ENCODE measurements at regions not wholly inside any gene's neighbourhood (a gene's known extent, or its start where the extent isn't known, plus 50 kb on each side); places are given as distances from the start of the nearest gene placed in this dataset.

- no peak overlapping the region for H3K4me2 ChIP-seq (ENCODE audit: low read length)
- intact Hi-C loops (cut with micrococcal nuclease) = loop anchor here (2.0 kb wide), 1 partner anchor 161 kb away; no protein-coding TSS in a partner anchor
- H4K20me1 ChIP-seq (ENCODE audit: low read length) = no peaks in the 10 kb centered on the region
- H3K9me3 ChIP-seq (ENCODE audit: low read length) = no peaks in the 10 kb centered on the region
- DNase-seq (no peak), ATAC-seq (peak; percentile 51)
- no peaks in the 10 kb centered on the region for H3F3A ChIP-seq (ENCODE audit: low read length, unreplicated experiment)
- no peaks in the 10 kb centered on the region for H3K27me3 ChIP-seq (ENCODE audit: low read length)
- ChIA-PET POLR2A (ENCODE audit: unreplicated experiment) (no interaction called here), CTCF (interaction anchor here (0.6 kb wide), 1 partner anchor 49 kb away, joined by 4 read pairs; no protein-coding TSS in a partner anchor)
- TF ChIP-seq EZH2phosphoT487 (IDR thresholded peaks at IDR 0.05; ENCODE audit: borderline replicate concordance, low read length) (no peak), EZH2 (IDR thresholded peaks at IDR 0.05; ENCODE audit: low read length, unreplicated experiment) (no peak)
- TF ChIP-seq, protein P1, sequence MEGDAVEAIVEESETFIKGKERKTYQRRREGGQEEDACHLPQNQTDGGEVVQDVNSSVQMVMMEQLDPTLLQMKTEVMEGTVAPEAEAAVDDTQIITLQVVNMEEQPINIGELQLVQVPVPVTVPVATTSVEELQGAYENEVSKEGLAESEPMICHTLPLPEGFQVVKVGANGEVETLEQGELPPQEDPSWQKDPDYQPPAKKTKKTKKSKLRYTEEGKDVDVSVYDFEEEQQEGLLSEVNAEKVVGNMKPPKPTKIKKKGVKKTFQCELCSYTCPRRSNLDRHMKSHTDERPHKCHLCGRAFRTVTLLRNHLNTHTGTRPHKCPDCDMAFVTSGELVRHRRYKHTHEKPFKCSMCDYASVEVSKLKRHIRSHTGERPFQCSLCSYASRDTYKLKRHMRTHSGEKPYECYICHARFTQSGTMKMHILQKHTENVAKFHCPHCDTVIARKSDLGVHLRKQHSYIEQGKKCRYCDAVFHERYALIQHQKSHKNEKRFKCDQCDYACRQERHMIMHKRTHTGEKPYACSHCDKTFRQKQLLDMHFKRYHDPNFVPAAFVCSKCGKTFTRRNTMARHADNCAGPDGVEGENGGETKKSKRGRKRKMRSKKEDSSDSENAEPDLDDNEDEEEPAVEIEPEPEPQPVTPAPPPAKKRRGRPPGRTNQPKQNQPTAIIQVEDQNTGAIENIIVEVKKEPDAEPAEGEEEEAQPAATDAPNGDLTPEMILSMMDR (conservative IDR thresholded peaks at IDR 0.05; ENCODE audit: low read depth, low read length) = no peak
- no peaks in the 10 kb centered on the region for H3K79me2 ChIP-seq (ENCODE audit: low read length)
- H3K27ac ChIP-seq (ENCODE audit: low read length) = no peak overlapping the region
- no peaks in the 10 kb centered on the region for H3K36me3 ChIP-seq (ENCODE audit: low read depth, low read length)
- no TSS peak for BruUV-seq (replicated peaks)
- no peak overlapping the region for H3K4me3 ChIP-seq (ENCODE audit: low read length)
- H3K9me2 ChIP-seq (replicated peaks; ENCODE audit: low read length) = no peaks in the 10 kb centered on the region
- no peak overlapping the region for H3K9ac ChIP-seq (ENCODE audit: low read length)
- H2AFZ ChIP-seq (ENCODE audit: low read length) = no peak overlapping the region
- no peaks in the 10 kb centered on the region for H3K4me1 ChIP-seq (ENCODE audit: insufficient read depth, low read length)
These were observed 295.3 kb upstream of the DMRT1 start for GRCh38 chr9:546235-546634.

DNA sequence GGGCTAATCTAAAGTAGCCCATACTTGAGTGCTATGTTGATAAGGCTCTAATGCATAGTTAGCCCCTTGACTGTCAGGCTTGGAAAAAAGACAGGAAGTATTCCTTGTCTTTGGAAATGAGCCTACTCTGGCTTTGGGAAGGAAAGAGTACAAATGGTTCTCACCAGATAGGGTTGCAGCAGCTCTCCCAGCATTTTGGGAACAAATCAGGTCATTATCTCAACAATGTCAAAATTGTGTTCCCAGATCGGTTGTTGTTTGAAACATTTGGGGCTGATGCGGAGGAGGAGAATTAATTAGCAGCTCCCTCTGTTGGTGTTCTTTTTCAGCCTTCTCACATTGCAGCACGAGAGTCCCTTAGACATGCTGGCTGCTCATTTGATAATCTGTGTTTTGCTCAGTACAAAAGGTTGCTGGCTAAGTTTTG, 294.7 kb upstream of the DMRT1 start:
- no peaks in the 10 kb centered on the region for H3K9me2 ChIP-seq (replicated peaks; ENCODE audit: low read length)
- TF ChIP-seq EZH2phosphoT487 (IDR thresholded peaks at IDR 0.05; ENCODE audit: borderline replicate concordance, low read length) = no peak
- TF ChIP-seq, protein P1 (conservative IDR thresholded peaks at IDR 0.05; ENCODE audit: low read depth, low read length) = peak; percentile 37; the same call in 1 of the 2 replicates
- H4K20me1 ChIP-seq (ENCODE audit: low read length) = no peaks in the 10 kb centered on the region
- CTCF ChIA-PET = no interaction called here
- DNase-seq = no peak
- H3K27me3 ChIP-seq (ENCODE audit: low read length) = no peaks in the 10 kb centered on the region
- H3K36me3 ChIP-seq (ENCODE audit: low read depth, low read length) = no peaks in the 10 kb centered on the region
- H3K9ac ChIP-seq (ENCODE audit: low read length) = no peak overlapping the region
- H3F3A ChIP-seq (ENCODE audit: low read length, unreplicated experiment) = no peaks in the 10 kb centered on the region
- H2AFZ ChIP-seq (ENCODE audit: low read length) = no peak overlapping the region
- no peaks in the 10 kb centered on the region for H3K79me2 ChIP-seq (ENCODE audit: low read length)
- no peak overlapping the region for H3K4me2 ChIP-seq (ENCODE audit: low read length)
- H3K27ac ChIP-seq (ENCODE audit: low read length) = no peak overlapping the region
- ATAC-seq = peak; percentile 22; the same call in 1 of the 2 replicates
- no peaks in the 10 kb centered on the region for H3K9me3 ChIP-seq (ENCODE audit: low read length)
- intact Hi-C loops (cut with micrococcal nuclease) = loop anchor here (2.0 kb wide), 1 partner anchor 162 kb away; no protein-coding TSS in a partner anchor
- H3K4me3 ChIP-seq (ENCODE audit: low read length) = no peak overlapping the region
- no TSS peak for BruUV-seq (replicated peaks)
- H3K4me1 ChIP-seq (ENCODE audit: insufficient read depth, low read length) = no peaks in the 10 kb centered on the region
- POLR2A ChIA-PET (ENCODE audit: unreplicated experiment) = no interaction called here

DNA sequence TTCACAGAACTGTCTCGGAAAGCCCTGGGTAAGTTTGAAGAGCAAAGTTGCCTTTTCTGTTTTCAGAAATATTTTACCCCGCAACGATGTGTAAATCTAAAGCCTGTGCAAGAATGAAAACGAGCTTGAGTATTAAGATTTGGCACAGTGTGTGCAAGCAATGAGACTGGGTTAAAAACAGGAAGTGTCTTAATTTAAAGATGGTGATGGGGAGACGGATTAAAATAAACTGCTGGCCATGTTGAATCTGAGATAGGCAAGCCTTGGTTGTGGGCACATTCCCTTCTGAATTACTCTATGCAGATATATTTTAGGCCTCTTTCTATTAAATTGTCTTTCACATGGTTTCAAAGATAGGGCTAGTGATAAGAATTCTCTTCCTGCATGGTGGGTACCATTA, 294.2 kb upstream of the DMRT1 start:
- ChIA-PET CTCF (no interaction called here), POLR2A (ENCODE audit: unreplicated experiment) (no interaction called here)
- no peak for DNase-seq
- Histone ChIP-seq H3K9me2 (replicated peaks; ENCODE audit: low read length) (no peaks in the 10 kb centered on the region), H3K79me2 (ENCODE audit: low read length) (no peaks in the 10 kb centered on the region), H3K27me3 (ENCODE audit: low read length) (no peaks in the 10 kb centered on the region), H3K4me1 (ENCODE audit: insufficient read depth, low read length) (no peaks in the 10 kb centered on the region), H3K36me3 (ENCODE audit: low read depth, low read length) (no peaks in the 10 kb centered on the region), H3K9ac (ENCODE audit: low read length) (no peak overlapping the region), H3K4me3 (ENCODE audit: low read length) (no peak overlapping the region), H2AFZ (ENCODE audit: low read length) (no peak overlapping the region), H3K4me2 (ENCODE audit: low read length) (no peak overlapping the region), H3K27ac (ENCODE audit: low read length) (no peak overlapping the region), H3F3A (ENCODE audit: low read length, unreplicated experiment) (no peaks in the 10 kb centered on the region), H4K20me1 (ENCODE audit: low read length) (no peaks in the 10 kb centered on the region), H3K9me3 (ENCODE audit: low read length) (no peaks in the 10 kb centered on the region)
- intact Hi-C loops (cut with micrococcal nuclease) = loop anchor here (2.0 kb wide), 1 partner anchor 163 kb away; no protein-coding TSS in a partner anchor
- no TSS peak for BruUV-seq (replicated peaks)
- TF ChIP-seq EZH2phosphoT487 (IDR thresholded peaks at IDR 0.05; ENCODE audit: borderline replicate concordance, low read length) = no peak
- ATAC-seq = no peak
